ENCODE measurements at regions not wholly inside any gene's neighbourhood (a gene's known extent, or its start where the extent isn't known, plus 50 kb on each side); places are given as distances from the start of the nearest gene placed in this dataset.

- no peak for TF ChIP-seq EZH2 (IDR thresholded peaks at IDR 0.05; ENCODE audit: borderline replicate concordance, insufficient read depth, low read depth, low read length, poor library complexity, severe bottlenecking)
- TF ChIP-seq, protein P1, sequence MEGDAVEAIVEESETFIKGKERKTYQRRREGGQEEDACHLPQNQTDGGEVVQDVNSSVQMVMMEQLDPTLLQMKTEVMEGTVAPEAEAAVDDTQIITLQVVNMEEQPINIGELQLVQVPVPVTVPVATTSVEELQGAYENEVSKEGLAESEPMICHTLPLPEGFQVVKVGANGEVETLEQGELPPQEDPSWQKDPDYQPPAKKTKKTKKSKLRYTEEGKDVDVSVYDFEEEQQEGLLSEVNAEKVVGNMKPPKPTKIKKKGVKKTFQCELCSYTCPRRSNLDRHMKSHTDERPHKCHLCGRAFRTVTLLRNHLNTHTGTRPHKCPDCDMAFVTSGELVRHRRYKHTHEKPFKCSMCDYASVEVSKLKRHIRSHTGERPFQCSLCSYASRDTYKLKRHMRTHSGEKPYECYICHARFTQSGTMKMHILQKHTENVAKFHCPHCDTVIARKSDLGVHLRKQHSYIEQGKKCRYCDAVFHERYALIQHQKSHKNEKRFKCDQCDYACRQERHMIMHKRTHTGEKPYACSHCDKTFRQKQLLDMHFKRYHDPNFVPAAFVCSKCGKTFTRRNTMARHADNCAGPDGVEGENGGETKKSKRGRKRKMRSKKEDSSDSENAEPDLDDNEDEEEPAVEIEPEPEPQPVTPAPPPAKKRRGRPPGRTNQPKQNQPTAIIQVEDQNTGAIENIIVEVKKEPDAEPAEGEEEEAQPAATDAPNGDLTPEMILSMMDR (IDR thresholded peaks at IDR 0.05): no peak
- CTCF ChIA-PET: no interaction called here
- 94% methylated on average over 4 of the region's 4 CpGs for WGBS (ENCODE audit: insufficient coverage)
- intact Hi-C loops (cut with micrococcal nuclease): no loop called here
- Mint-ChIP-seq H3K27me3 (no peaks in the 10 kb centered on the region), H3K4me1 (no peaks in the 10 kb centered on the region), H3K9me3 (ENCODE audit: insufficient read depth) (peaks cover 5% of the 10 kb centered on the region), H3K27ac (no peak overlapping the region), H3K4me3 (no peak overlapping the region)
- Histone ChIP-seq H2AFZ (ENCODE audit: insufficient read depth, low read depth, low read length, poor library complexity, severe bottlenecking) (no peak overlapping the region), H3K27ac (ENCODE audit: low read length in 2 of 2) (no peak overlapping the region), H3K79me2 (ENCODE audit: control insufficient read depth, insufficient read depth, low read length) (no peaks in the 10 kb centered on the region), H3K9me3 (ENCODE audit: control extremely low read depth in 1 of 3, control insufficient read depth in 2 of 3, insufficient read depth in 1 of 3, low read length in 2 of 3) (peaks cover 0 to 17% (median 0%) of the 10 kb centered on the region in 3 donors), H3K4me2 (replicated peaks; ENCODE audit: low read depth, low read length, poor library complexity, severe bottlenecking) (no peak overlapping the region), H3K4me1 (ENCODE audit: control insufficient read depth in 2 of 2, insufficient read depth in 2 of 2, low read length in 2 of 2) (no peaks in the 10 kb centered on the region), H3K36me3 (replicated peaks in 1 of 2; ENCODE audit: control extremely low read depth in 1 of 2, control insufficient read depth in 1 of 2, extremely low read depth in 1 of 2, insufficient read depth in 2 of 2, low read length in 1 of 2) (no peaks in the 10 kb centered on the region), H4K20me1 (ENCODE audit: control insufficient read depth, insufficient read depth, low read length, poor library complexity, severe bottlenecking) (no peaks in the 10 kb centered on the region), H3K27me3 (replicated peaks in 1 of 4; ENCODE audit: control extremely low read depth in 1 of 4, control insufficient read depth in 3 of 4, insufficient read depth in 4 of 4, low read length in 3 of 4) (no peaks in the 10 kb centered on the region), H3K9ac (ENCODE audit: low read length) (no peak overlapping the region), H3K4me3 (ENCODE audit: control extremely low read depth in 1 of 5, extremely low read depth in 1 of 5, insufficient read depth in 1 of 5, low read depth in 2 of 5, low read length in 4 of 5) (no peak overlapping the region)
- ATAC-seq (ENCODE audit: low read depth) (no peak), DNase-seq (no peak)
- POLR2A ChIA-PET: no interaction called here
These were observed 64.2 kb downstream of the DACT2 start for GRCh38 chr6:168255283-168255881.

- no peak overlapping the region for H3K4me3 Mint-ChIP-seq
- intact Hi-C loops (cut with micrococcal nuclease): no loop called here
- Histone ChIP-seq H3K9me3 (ENCODE audit: control extremely low read depth in 1 of 3, control insufficient read depth in 2 of 3, insufficient read depth in 1 of 3, low read length in 2 of 3) (peaks cover 0 to 17% (median 0%) of the 10 kb centered on the region in 3 donors), H3K4me2 (replicated peaks; ENCODE audit: low read depth, low read length, poor library complexity, severe bottlenecking) (no peak overlapping the region), H2AFZ (ENCODE audit: insufficient read depth, low read depth, low read length, poor library complexity, severe bottlenecking) (no peak overlapping the region), H3K36me3 (replicated peaks in 1 of 2; ENCODE audit: control extremely low read depth in 1 of 2, control insufficient read depth in 1 of 2, extremely low read depth in 1 of 2, insufficient read depth in 2 of 2, low read length in 1 of 2) (no peaks in the 10 kb centered on the region), H3K4me1 (ENCODE audit: control insufficient read depth in 2 of 2, insufficient read depth in 2 of 2, low read length in 2 of 2) (no peaks in the 10 kb centered on the region), H3K79me2 (ENCODE audit: control insufficient read depth, insufficient read depth, low read length) (no peaks in the 10 kb centered on the region), H3K27me3 (replicated peaks in 1 of 4; ENCODE audit: control extremely low read depth in 1 of 4, control insufficient read depth in 3 of 4, insufficient read depth in 4 of 4, low read length in 3 of 4) (no peaks in the 10 kb centered on the region), H3K4me3 (ENCODE audit: control extremely low read depth in 1 of 5, extremely low read depth in 1 of 5, insufficient read depth in 1 of 5, low read depth in 2 of 5, low read length in 4 of 5) (no peak overlapping the region), H3K27ac (ENCODE audit: low read length in 2 of 2) (no peak overlapping the region), H3K9ac (ENCODE audit: low read length) (no peak overlapping the region), H4K20me1 (ENCODE audit: control insufficient read depth, insufficient read depth, low read length, poor library complexity, severe bottlenecking) (no peaks in the 10 kb centered on the region)
- ChIA-PET CTCF (no interaction called here), POLR2A (no interaction called here)
- TF ChIP-seq, protein P1 (IDR thresholded peaks at IDR 0.05): no peak
- no peak for TF ChIP-seq EZH2 (IDR thresholded peaks at IDR 0.05; ENCODE audit: borderline replicate concordance, insufficient read depth, low read depth, low read length, poor library complexity, severe bottlenecking)
- ATAC-seq (ENCODE audit: low read depth) (no peak), DNase-seq (no peak)
- H3K27ac Mint-ChIP-seq: no peak overlapping the region
- 100% methylated on average over 1 of the region's 4 CpGs for WGBS (ENCODE audit: insufficient coverage)
- no peaks in the 10 kb centered on the region for H3K27me3 Mint-ChIP-seq
- no peaks in the 10 kb centered on the region for H3K4me1 Mint-ChIP-seq
- H3K9me3 Mint-ChIP-seq (ENCODE audit: insufficient read depth): peaks cover 5% of the 10 kb centered on the region
These were observed 67.3 kb downstream of the DACT2 start for GRCh38 chr6:168252267-168252666.
